Islet precursor cell (in vitro differentiated cells): ENCODE measurements at regions not wholly inside any gene's neighbourhood (a gene's known extent, or its start where the extent isn't known, plus 50 kb on each side); places are given as distances from the start of the nearest gene placed in this dataset.

Source experiments
- DNase-seq: peaks from one replicate; pipeline ENCODE4 v3.0.0-alpha.2; 2018

- DNase-seq: no peak
These were observed 71.0 kb upstream of the ST8SIA4 start for GRCh38 chr5:100974082-100974481.

- DNase-seq: no peak
These were observed 67.7 kb upstream of the ST8SIA4 start for GRCh38 chr5:100970646-100971255.

- no peak for DNase-seq
These were observed 62.2 kb upstream of the ST8SIA4 start for GRCh38 chr5:100965291-100965690.
